ENCODE measurements at regions not wholly inside any gene's neighbourhood (a gene's known extent, or its start where the extent isn't known, plus 50 kb on each side); places are given as distances from the start of the nearest gene placed in this dataset.

GRCh38 chr4:148984951-148985350, 542.7 kb upstream of the NR3C2 start (continued):
- no peak for TF ChIP-seq EZH2 (IDR thresholded peaks at IDR 0.05; ENCODE audit: low read depth, low read length, severe bottlenecking)
- no peak for TF ChIP-seq HDAC2 (IDR thresholded peaks at IDR 0.05; ENCODE audit: borderline replicate concordance in 1 of 2, low read depth in 2 of 2, low read length in 2 of 2)
- no peak for TF ChIP-seq CHD2 (IDR thresholded peaks at IDR 0.05; ENCODE audit: low read length)
- no peak for TF ChIP-seq RNF2 (IDR thresholded peaks at IDR 0.05; ENCODE audit: borderline replicate concordance, low read depth, low read length, missing control alignments, poor library complexity, severe bottlenecking)
- TF ChIP-seq BCL11A (IDR thresholded peaks at IDR 0.05; ENCODE audit: low read depth in 2 of 2, low read length in 2 of 2) = no peak
- no peak for TF ChIP-seq CREB1 (IDR thresholded peaks at IDR 0.05)
- TF ChIP-seq USF2 (IDR thresholded peaks at IDR 0.05; ENCODE audit: low read length) = no peak
- no peak for TF ChIP-seq GABPA (IDR thresholded peaks at IDR 0.05; ENCODE audit: borderline replicate concordance, insufficient read depth, low read length)
- no peak for TF ChIP-seq TBP (IDR thresholded peaks at IDR 0.05; ENCODE audit: low read depth, low read length)
- TF ChIP-seq RAD21 (IDR thresholded peaks at IDR 0.05 in 1 of 2, conservative IDR thresholded peaks at IDR 0.05 in 1 of 2; ENCODE audit: low read depth in 2 of 2, low read length in 2 of 2) = no peak
- no peak for TF ChIP-seq CHD1 (IDR thresholded peaks at IDR 0.05; ENCODE audit: low read depth, low read length)
- no peak for TF ChIP-seq POLR2AphosphoS5 (IDR thresholded peaks at IDR 0.05; ENCODE audit: low read depth, low read length)
- no peak for TF ChIP-seq KDM5A (IDR thresholded peaks at IDR 0.05; ENCODE audit: low read length)
- no peak for TF ChIP-seq CTCF (IDR thresholded peaks at IDR 0.05; ENCODE audit: control extremely low read depth in 1 of 3, insufficient read depth in 1 of 3, low read depth in 1 of 3, low read length in 3 of 3)
- TF ChIP-seq SIRT6 (IDR thresholded peaks at IDR 0.05; ENCODE audit: low read length) = no peak
- no peak for TF ChIP-seq ATF3 (IDR thresholded peaks at IDR 0.05; ENCODE audit: insufficient read depth, low read depth, low read length)
- no peak for TF ChIP-seq YY1 (IDR thresholded peaks at IDR 0.05; ENCODE audit: low read depth, low read length)
- no peak for TF ChIP-seq JUN (IDR thresholded peaks at IDR 0.05; ENCODE audit: low read depth, low read length)
- no peak for TF ChIP-seq SUZ12 (IDR thresholded peaks at IDR 0.05; ENCODE audit: low read length)

Measured in H1 (cell line).